HL-60 (cell line): ENCODE measurements at regions not wholly inside any gene's neighbourhood (a gene's known extent, or its start where the extent isn't known, plus 50 kb on each side); places are given as distances from the start of the nearest gene placed in this dataset.

Source experiments
- DNase-seq, 2 experiments: peaks; one replicate each; pipeline ENCODE4 v3.0.0-alpha.2; 2010 to 2020; ENCODE audit warnings: low read depth in 1 of 2, low spot score in 1 of 2
- H3K27ac ChIP-seq: fragments of 250-450 bp; sonication (Bioruptor Pico); replicated peaks from 2 replicates; pipeline ENCODE4 v1.5.1; 2020; ENCODE audit warnings: mild to moderate bottlenecking, moderate library complexity
- H3K27me3 ChIP-seq: fragments of 250-450 bp; sonication (Bioruptor Pico); 2 replicates; pipeline ENCODE4 v1.5.1; 2021; ENCODE audit warnings: mild to moderate bottlenecking, moderate library complexity; ENCODE audit not compliant: insufficient read depth, poor library complexity, severe bottlenecking
- H3K4me3 ChIP-seq: replicated peaks from 2 replicates; pipeline ENCODE4 v1.5.1; 2011; ENCODE audit warnings: mild to moderate bottlenecking, control low read depth, low read length; ENCODE audit not compliant: insufficient read depth
- CTCF ChIP-seq: IDR thresholded peaks from one replicate; pipeline ENCODE4 v1.5.1; 2011; ENCODE audit warnings: low read length, control low read depth, inconsistent platforms; ENCODE audit not compliant: insufficient read depth
- GABPA ChIP-seq: IDR thresholded peaks from 2 replicates; pipeline ENCODE4 v1.6.1; 2012; ENCODE audit warnings: low read depth
- POLR2AphosphoS5 ChIP-seq: IDR thresholded peaks from 2 replicates; pipeline ENCODE4 v1.6.1; 2012; ENCODE audit warnings: low read depth
- REST ChIP-seq: IDR thresholded peaks from 2 replicates; pipeline ENCODE4 v1.6.1; 2012; ENCODE audit warnings: low read depth; ENCODE audit not compliant: insufficient replicate concordance
- SPI1 ChIP-seq: IDR thresholded peaks from 2 replicates; pipeline ENCODE4 v1.6.1; 2012; ENCODE audit warnings: low read depth, mild to moderate bottlenecking, borderline replicate concordance

GRCh38 chr20:24141111-24141510, 152.5 kb upstream of the GGTLC1 start:
- no peak overlapping the region for H3K27ac ChIP-seq
- TF ChIP-seq REST (no peak), CTCF (no peak), SPI1 (no peak), GABPA (no peak), POLR2AphosphoS5 (no peak)
- DNase-seq = no peak

DNA sequence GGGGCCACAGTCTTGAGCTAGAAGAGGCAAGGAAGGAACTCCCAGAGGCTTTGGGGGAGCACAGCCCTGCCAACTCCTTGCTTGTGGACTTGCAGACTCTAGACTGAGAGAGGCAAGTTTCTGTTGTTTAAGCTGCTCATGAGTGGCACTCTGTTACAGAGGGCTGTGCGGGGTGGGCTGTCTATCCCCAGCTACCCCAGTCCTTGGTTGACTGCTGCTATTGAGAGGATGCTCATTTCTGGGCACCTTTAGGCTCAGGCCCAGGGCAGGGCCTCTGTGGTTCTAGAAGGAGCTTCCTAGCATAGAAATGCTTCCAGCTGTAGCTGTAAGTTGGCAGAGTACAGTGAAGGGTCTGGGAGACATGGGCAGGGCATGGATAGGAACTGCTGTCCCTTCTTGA, 151.3 kb upstream of the GGTLC1 start:
- Histone ChIP-seq H3K27me3 (no peaks in the 10 kb centered on the region), H3K27ac (no peak overlapping the region), H3K4me3 (no peak overlapping the region)
- TF ChIP-seq REST = no peak
- no peak for TF ChIP-seq CTCF
- no peak for TF ChIP-seq POLR2AphosphoS5
- TF ChIP-seq SPI1 = no peak
- no peak for TF ChIP-seq GABPA
- no peak for DNase-seq

More at GRCh38 chr20:24141111-24141510, 152.5 kb upstream of the GGTLC1 start:
- Histone ChIP-seq H3K4me3 (no peak overlapping the region), H3K27me3 (no peaks in the 10 kb centered on the region)

GRCh38 chr20:24138951-24139350, 150.4 kb upstream of the GGTLC1 start:
- no peak overlapping the region for H3K27ac ChIP-seq
- DNase-seq = no peak

More at GRCh38 chr20:24138951-24139350, 150.4 kb upstream of the GGTLC1 start:
- H3K27me3 ChIP-seq = no peaks in the 10 kb centered on the region
- TF ChIP-seq REST (no peak), GABPA (no peak), SPI1 (no peak), POLR2AphosphoS5 (no peak), CTCF (no peak)
- no peak overlapping the region for H3K4me3 ChIP-seq
